Activated CD8-positive, alpha-beta T cell treated with anti-CD3 and anti-CD28 coated beads for 36 hours (primary cell): ENCODE measurements at regions not wholly inside any gene's neighbourhood (a gene's known extent, or its start where the extent isn't known, plus 50 kb on each side); places are given as distances from the start of the nearest gene placed in this dataset.

Source experiments
- ATAC-seq: fragments of 200-7000 bp; cut with Tn5 transposase; one replicate; pipeline ENCODE4 v1.10.0; 2021; ENCODE audit warnings: mild to moderate bottlenecking, moderate library complexity
- CTCF ChIA-PET: fragments of 350-600 bp; sonication (Branson Sonifier 250); formaldehyde crosslinking; loops from one replicate; lab custom pipeline; 2021; ENCODE audit warnings: antibody characterized with exemption; lab: Charles Lee
- POLR2A ChIA-PET: fragments of 350-600 bp; sonication (Branson Sonifier 250); formaldehyde crosslinking; loops from one replicate; lab custom pipeline; 2021; ENCODE audit warnings: antibody characterized with exemption; lab: Charles Lee
- DNase-seq: peaks from one replicate; pipeline ENCODE4 v3.0.0-alpha.2; 2020
- H3K27ac Mint-ChIP-seq: one replicate; pipeline ENCODE4 v1.8.0; 2021; ENCODE audit warnings: mild to moderate bottlenecking, mixed read lengths
- H3K27me3 Mint-ChIP-seq: one replicate; pipeline ENCODE4 v1.8.0; 2021; ENCODE audit warnings: mixed read lengths
- H3K36me3 Mint-ChIP-seq: one replicate; pipeline ENCODE4 v1.8.0; 2021; ENCODE audit warnings: low read depth, mixed read lengths
- H3K4me1 Mint-ChIP-seq: one replicate; pipeline ENCODE4 v1.8.0; 2021; ENCODE audit warnings: low read depth, mixed read lengths
- H3K4me3 Mint-ChIP-seq: one replicate; pipeline ENCODE4 v1.8.0; 2021; ENCODE audit warnings: mild to moderate bottlenecking, moderate library complexity, mixed read lengths
- H3K9me3 Mint-ChIP-seq: one replicate; pipeline ENCODE4 v1.8.0; 2021; ENCODE audit warnings: mixed read lengths
- CTCF ChIP-seq: fragments of 200-600 bp; IDR thresholded peaks from one replicate; pipeline ENCODE4 v1.8.0; 2022; ENCODE audit warnings: antibody characterized with exemption, mild to moderate bottlenecking
- intact Hi-C: fragments of 100-400 bp; cut with micrococcal nuclease; formaldehyde crosslinking; loops from one replicate; pipeline ENCODE4 v1.10.0; 2022

GRCh38 chr4:32249040-32249439 is 1528.9 kb downstream of the PCDH7 start:
- H3K4me1 Mint-ChIP-seq, result no peaks in the 10 kb centered on the region
- ChIA-PET CTCF (no interaction called here), POLR2A (no interaction called here)
- H3K27me3 Mint-ChIP-seq, result no peaks in the 10 kb centered on the region
- no peak overlapping the region for H3K4me3 Mint-ChIP-seq
- peaks cover 7% of the 10 kb centered on the region for H3K9me3 Mint-ChIP-seq
- ATAC-seq (no peak), DNase-seq (no peak)
- intact Hi-C loops, result no loop called here
- no peaks in the 10 kb centered on the region for H3K36me3 Mint-ChIP-seq
- H3K27ac Mint-ChIP-seq, result no peak overlapping the region
- no peak for TF ChIP-seq CTCF

GRCh38 chr4:32251126-32251525 is 1531.0 kb downstream of the PCDH7 start:
- intact Hi-C loops, result no loop called here
- CTCF ChIA-PET, result no interaction called here
- Mint-ChIP-seq H3K4me1 (no peaks in the 10 kb centered on the region), H3K9me3 (peaks cover 4% of the 10 kb centered on the region), H3K27me3 (no peaks in the 10 kb centered on the region), H3K36me3 (no peaks in the 10 kb centered on the region), H3K27ac (no peak overlapping the region), H3K4me3 (no peak overlapping the region)
- POLR2A ChIA-PET, result no interaction called here
- DNase-seq, result no peak
- no peak for ATAC-seq
- no peak for TF ChIP-seq CTCF

GRCh38 chr4:32251926-32252325 is 1531.8 kb downstream of the PCDH7 start:
- TF ChIP-seq CTCF, result no peak
- H3K4me1 Mint-ChIP-seq, result no peaks in the 10 kb centered on the region
- H3K4me3 Mint-ChIP-seq, result no peak overlapping the region
- H3K36me3 Mint-ChIP-seq, result no peaks in the 10 kb centered on the region
- intact Hi-C loops, result no loop called here
- ATAC-seq, result no peak
- no peak overlapping the region for H3K27ac Mint-ChIP-seq
- CTCF ChIA-PET, result no interaction called here
- no peaks in the 10 kb centered on the region for H3K27me3 Mint-ChIP-seq
- H3K9me3 Mint-ChIP-seq, result peaks cover 4% of the 10 kb centered on the region
- POLR2A ChIA-PET, result no interaction called here
- no peak for DNase-seq

GRCh38 chr4:32254216-32254615 is 1534.0 kb downstream of the PCDH7 start:
- H3K4me3 Mint-ChIP-seq, result no peak overlapping the region
- DNase-seq (no peak), ATAC-seq (no peak)
- POLR2A ChIA-PET, result no interaction called here
- no peak overlapping the region for H3K27ac Mint-ChIP-seq
- no peaks in the 10 kb centered on the region for H3K27me3 Mint-ChIP-seq
- no peak for TF ChIP-seq CTCF
- H3K9me3 Mint-ChIP-seq, result no peaks in the 10 kb centered on the region
- CTCF ChIA-PET, result no interaction called here
- H3K36me3 Mint-ChIP-seq, result no peaks in the 10 kb centered on the region
- H3K4me1 Mint-ChIP-seq, result no peaks in the 10 kb centered on the region
- intact Hi-C loops, result no loop called here

- no peak overlapping the region for H3K4me3 Mint-ChIP-seq
- no peaks in the 10 kb centered on the region for H3K4me1 Mint-ChIP-seq
- intact Hi-C loops, result no loop called here
- TF ChIP-seq CTCF, result no peak
- no peak overlapping the region for H3K27ac Mint-ChIP-seq
- POLR2A ChIA-PET, result no interaction called here
- H3K27me3 Mint-ChIP-seq, result no peaks in the 10 kb centered on the region
- H3K9me3 Mint-ChIP-seq, result no peaks in the 10 kb centered on the region
- H3K36me3 Mint-ChIP-seq, result no peaks in the 10 kb centered on the region
- CTCF ChIA-PET, result no interaction called here
- DNase-seq (no peak), ATAC-seq (no peak)
Observed at GRCh38 chr4:32258986-32259385, 1538.8 kb downstream of the PCDH7 start.
